Uterus (tissue), 3 donors: ENCODE measurements at regions not wholly inside any gene's neighbourhood (a gene's known extent, or its start where the extent isn't known, plus 50 kb on each side); places are given as distances from the start of the nearest gene placed in this dataset.
"Not testable (repeated sequence)": the region's sequence is repeated elsewhere in the genome, so short reads cannot be mapped to it uniquely, and the experiment has no call there.

ENCODE experiments used
- DNase-seq, 2 donors: peaks; one replicate each; pipeline ENCODE4 v3.0.0-alpha.2; 2019 to 2020
- H3K27ac ChIP-seq, 2 donors: fragments of 200-600 bp; sonication (generic); 1 replicate in 1 of 2; 2 replicates in 1 of 2; pipeline ENCODE4 v1.5.1; 2016 to 2018
- H3K27me3 ChIP-seq, 2 donors: fragments of 200-600 bp; sonication (generic); one replicate each; pipeline ENCODE4 v1.5.1; 2018 to 2019; ENCODE audit warnings: control low read depth in 1 of 2
- H3K36me3 ChIP-seq, 2 donors: fragments of 200-600 bp; sonication (generic); one replicate each; pipeline ENCODE4 v1.5.1; 2019; ENCODE audit warnings: control low read depth in 1 of 2
- H3K4me1 ChIP-seq, 2 donors: fragments of 200-600 bp; sonication (generic); one replicate each; pipeline ENCODE4 v1.5.1; 2018 to 2019; ENCODE audit warnings: control low read depth in 1 of 2
- H3K4me3 ChIP-seq, 2 donors: fragments of 200-600 bp; sonication (generic); 1 replicate in 1 of 2; 2 replicates in 1 of 2; pipeline ENCODE4 v1.5.1; 2018 to 2019; ENCODE audit warnings: mild to moderate bottlenecking in 1 of 2
- H3K9me3 ChIP-seq, 2 donors: fragments of 200-600 bp; sonication (generic); one replicate each; pipeline ENCODE4 v1.5.1; 2019; ENCODE audit warnings: control low read depth in 1 of 2
- CTCF ChIP-seq, 4 experiments: fragments of 200-600 bp in 2 of 4; fragments of 450-650 bp in 2 of 4; sonication (generic) in 2 of 4; IDR thresholded peaks; one replicate each; pipeline ENCODE4 v1.5.1; 2016 to 2019; ENCODE audit warnings: antibody characterized with exemption in 4 of 4, mild to moderate bottlenecking in 2 of 4, moderate library complexity in 1 of 4
- POLR2A ChIP-seq, 2 donors: fragments of 450-650 bp; IDR thresholded peaks; one replicate each; pipeline ENCODE4 v1.6.1; 2016; ENCODE audit warnings: antibody characterized with exemption in 2 of 2, mild to moderate bottlenecking in 1 of 2, moderate library complexity in 1 of 2
- intact Hi-C: fragments of 100-400 bp; cut with DNase I; formaldehyde crosslinking; loops from one replicate; pipeline ENCODE4 v1.15.1; 2023; ENCODE audit warnings: low total_unique reads
- donor health status: DM: yes; HTN: yes; CAD: no.

- Histone ChIP-seq H3K36me3 (no peaks in the 10 kb centered on the region), H3K4me1 (no peaks in the 10 kb centered on the region), H3K27ac (no peak overlapping the region), H3K9me3 (no peaks in the 10 kb centered on the region), H3K27me3 (no peaks in the 10 kb centered on the region), H3K4me3 (no peak overlapping the region)
- intact Hi-C loops = no loop called here
- no peak for TF ChIP-seq POLR2A (IDR thresholded peaks at IDR 0.05)
- TF ChIP-seq CTCF (IDR thresholded peaks at IDR 0.05) = no peak
- no peak for DNase-seq
Observed at GRCh38 chr2:13522096-13522495, 805.4 kb downstream of the TRIB2 start.

GRCh38 chr2:13522917-13523821, 806.4 kb downstream of the TRIB2 start:
- DNase-seq = peak in 1 of 2 donors; percentile 31
- intact Hi-C loops = no loop called here
- Histone ChIP-seq H3K9me3 (no peaks in the 10 kb centered on the region), H3K27me3 (no peaks in the 10 kb centered on the region), H3K4me1 (no peaks in the 10 kb centered on the region), H3K27ac (no peak overlapping the region), H3K4me3 (no peak overlapping the region), H3K36me3 (no peaks in the 10 kb centered on the region)
- TF ChIP-seq POLR2A (IDR thresholded peaks at IDR 0.05) = no peak
- TF ChIP-seq CTCF (IDR thresholded peaks at IDR 0.05) = no peak

GRCh38 chr2:13524492-13524891, 807.8 kb downstream of the TRIB2 start:
- Histone ChIP-seq H3K27me3 (no peaks in the 10 kb centered on the region), H3K4me3 (no peak overlapping the region), H3K4me1 (no peaks in the 10 kb centered on the region), H3K27ac (no peak overlapping the region), H3K36me3 (no peaks in the 10 kb centered on the region), H3K9me3 (no peaks in the 10 kb centered on the region)
- intact Hi-C loops = no loop called here
- DNase-seq = no peak
- TF ChIP-seq POLR2A (IDR thresholded peaks at IDR 0.05) (no peak), CTCF (IDR thresholded peaks at IDR 0.05) (no peak)

GRCh38 chr2:13531735-13532410, 815.1 kb downstream of the TRIB2 start:
- H3K9me3 ChIP-seq, H3K4me1 ChIP-seq, H3K36me3 ChIP-seq, H3K4me3 ChIP-seq, intact Hi-C loops, H3K27me3 ChIP-seq, DNase-seq, H3K27ac ChIP-seq: not testable (repeated sequence)

GRCh38 chr2:13532781-13533523, 816.2 kb downstream of the TRIB2 start:
- H3K27me3 ChIP-seq, H3K4me3 ChIP-seq, intact Hi-C loops, H3K9me3 ChIP-seq, H3K36me3 ChIP-seq, DNase-seq, H3K27ac ChIP-seq, H3K4me1 ChIP-seq: not testable (repeated sequence)

- TF ChIP-seq POLR2A (IDR thresholded peaks at IDR 0.05) (no peak), CTCF (IDR thresholded peaks at IDR 0.05) (no peak)
- H3K27me3 ChIP-seq = no peaks in the 10 kb centered on the region
- no peaks in the 10 kb centered on the region for H3K4me1 ChIP-seq
- no peak overlapping the region for H3K4me3 ChIP-seq
- no peak for DNase-seq
- H3K9me3 ChIP-seq = no peaks in the 10 kb centered on the region
- no peak overlapping the region for H3K27ac ChIP-seq
- intact Hi-C loops = no loop called here
- no peaks in the 10 kb centered on the region for H3K36me3 ChIP-seq
Observed at GRCh38 chr2:13533524-13533922, 816.8 kb downstream of the TRIB2 start.
